PC-9 (cell line): ENCODE measurements at regions not wholly inside any gene's neighbourhood (a gene's known extent, or its start where the extent isn't known, plus 50 kb on each side); places are given as distances from the start of the nearest gene placed in this dataset.
"Not testable (repeated sequence)": the region's sequence is repeated elsewhere in the genome, so short reads cannot be mapped to it uniquely, and the experiment has no call there.

Source experiments
- BruUV-seq: library from RNA; stranded (reverse); fragments of 400-500 nt; replicated peaks from 2 replicates; lab custom pipeline; 2021; lab: Mats Ljungman, UMichigan
- CTCF ChIA-PET: fragments of 300-600 bp; sonication (Branson Sonifier 250); formaldehyde crosslinking; loops from one replicate; lab custom pipeline; 2022; ENCODE audit warnings: antibody characterized with exemption; lab: Charles Lee
- POLR2A ChIA-PET: fragments of 300-600 bp; sonication (Branson Sonifier 250); formaldehyde crosslinking; loops from one replicate; lab custom pipeline; 2022; ENCODE audit warnings: antibody characterized with exemption; ENCODE audit not compliant: unreplicated experiment; lab: Charles Lee
- DNase-seq, 2 experiments: peaks; one replicate each; pipeline versions ENCODE4 v3.0.0 to v3.0.0-alpha.2; 2015 to 2022; ENCODE audit warnings: mixed read lengths in 1 of 2
- H2AFZ ChIP-seq: fragments of 200-600 bp; sonication (generic); 2 replicates; pipeline ENCODE4 v1.8.1; 2017; ENCODE audit warnings: antibody characterized with exemption
- H3F3A ChIP-seq: fragments of 200-600 bp; sonication (generic); 2 replicates; pipeline ENCODE4 v1.8.1; 2017; ENCODE audit warnings: antibody characterized with exemption, mild to moderate bottlenecking, low read depth; ENCODE audit not compliant: insufficient read depth
- H3K27ac ChIP-seq: fragments of 200-600 bp; sonication (generic); 2 replicates; pipeline ENCODE4 v1.6.1; 2016; ENCODE audit warnings: mixed run types
- H3K27me3 ChIP-seq: fragments of 200-600 bp; sonication (generic); 2 replicates; pipeline ENCODE4 v1.6.1; 2016; ENCODE audit warnings: low read depth, mixed run types; ENCODE audit not compliant: insufficient read depth
- H3K36me3 ChIP-seq: fragments of 200-600 bp; sonication (generic); 2 replicates; pipeline ENCODE4 v1.6.1; 2016; ENCODE audit warnings: low read depth, mixed run types
- H3K4me1 ChIP-seq: fragments of 200-600 bp; sonication (generic); replicated peaks from 2 replicates; pipeline ENCODE4 v1.6.1; 2016; ENCODE audit warnings: mixed run types; ENCODE audit not compliant: insufficient read depth
- H3K4me2 ChIP-seq: fragments of 200-600 bp; sonication (generic); 2 replicates; pipeline ENCODE4 v1.6.1; 2017; ENCODE audit warnings: mixed run types
- H3K4me3 ChIP-seq: fragments of 200-600 bp; sonication (generic); 2 replicates; pipeline ENCODE4 v1.6.1; 2016; ENCODE audit warnings: mixed run types
- H3K79me2 ChIP-seq: fragments of 200-600 bp; sonication (generic); 2 replicates; pipeline ENCODE4 v1.6.1; 2017; ENCODE audit warnings: low read depth, mixed run types
- H3K9me2 ChIP-seq: fragments of 200-600 bp; sonication (generic); 2 replicates; pipeline ENCODE4 v1.8.1; 2017; ENCODE audit warnings: mild to moderate bottlenecking; ENCODE audit not compliant: insufficient read depth
- H3K9me3 ChIP-seq: fragments of 200-600 bp; sonication (generic); 2 replicates; pipeline ENCODE4 v1.8.1; 2016; ENCODE audit warnings: low read depth; ENCODE audit not compliant: insufficient read depth
- H4K20me1 ChIP-seq: fragments of 200-600 bp; sonication (generic); 2 replicates; pipeline ENCODE4 v1.8.1; 2017; ENCODE audit not compliant: insufficient read depth
- CTCF ChIP-seq: fragments of 200-600 bp; sonication (generic); conservative IDR thresholded peaks from 2 replicates; pipeline ENCODE4 v1.6.1; 2017; ENCODE audit warnings: mixed run types, antibody characterized with exemption, mild to moderate bottlenecking, moderate library complexity
- EZH2 ChIP-seq: fragments of 200-600 bp; sonication (generic); IDR thresholded peaks from 2 replicates; pipeline ENCODE4 v1.8.0; 2017; ENCODE audit warnings: antibody characterized with exemption, low read depth
- intact Hi-C: fragments of 100-400 bp; cut with micrococcal nuclease; formaldehyde crosslinking; loops from one replicate; pipeline ENCODE4 v1.10.0; 2022; ENCODE audit not compliant: unreplicated experiment

- Histone ChIP-seq H4K20me1 (no peaks in the 10 kb centered on the region), H3K4me2 (no peak overlapping the region), H3K27me3 (no peaks in the 10 kb centered on the region), H3K4me3 (no peak overlapping the region), H3K27ac (no peak overlapping the region), H2AFZ (no peak overlapping the region), H3K36me3 (no peaks in the 10 kb centered on the region), H3K79me2 (no peaks in the 10 kb centered on the region), H3F3A (no peaks in the 10 kb centered on the region), H3K4me1 (no peaks in the 10 kb centered on the region), H3K9me3 (no peaks in the 10 kb centered on the region), H3K9me2 (no peaks in the 10 kb centered on the region)
- TF ChIP-seq CTCF, result no peak
- TF ChIP-seq EZH2, result no peak
- intact Hi-C loops, result no loop called here
- DNase-seq, result no peak
- CTCF ChIA-PET, result no interaction called here
- POLR2A ChIA-PET, result no interaction called here
- no TSS peak for BruUV-seq
Measured at GRCh38 chr2:83261591-83262136, 1197.4 kb downstream of the SUCLG1 start.

- no peaks in the 10 kb centered on the region for H3K9me3 ChIP-seq
- no peaks in the 10 kb centered on the region for H3K36me3 ChIP-seq
- DNase-seq, result no peak
- H2AFZ ChIP-seq, result no peak overlapping the region
- no peaks in the 10 kb centered on the region for H3K79me2 ChIP-seq
- H3K4me3 ChIP-seq, result no peak overlapping the region
- H3K4me1 ChIP-seq, result no peaks in the 10 kb centered on the region
- H3K27me3 ChIP-seq, result no peaks in the 10 kb centered on the region
- H4K20me1 ChIP-seq, result no peaks in the 10 kb centered on the region
- POLR2A ChIA-PET, result no interaction called here
- H3K9me2 ChIP-seq, result no peaks in the 10 kb centered on the region
- H3K27ac ChIP-seq, result no peak overlapping the region
- H3F3A ChIP-seq, result no peaks in the 10 kb centered on the region
- CTCF ChIA-PET, result no interaction called here
- no peak for TF ChIP-seq CTCF
- no peak for TF ChIP-seq EZH2
- no TSS peak for BruUV-seq
- intact Hi-C loops, result no loop called here
- no peak overlapping the region for H3K4me2 ChIP-seq
Measured at GRCh38 chr2:83253848-83254247, 1205.2 kb downstream of the SUCLG1 start.

GRCh38 chr2:83251321-83251872 lies 1207.7 kb downstream of the SUCLG1 start:
- Histone ChIP-seq H3K27me3 (no peaks in the 10 kb centered on the region), H3K9me2 (no peaks in the 10 kb centered on the region), H3F3A (no peaks in the 10 kb centered on the region), H3K9me3 (no peaks in the 10 kb centered on the region), H3K4me3 (no peak overlapping the region), H3K27ac (no peak overlapping the region), H3K4me2 (no peak overlapping the region), H3K79me2 (no peaks in the 10 kb centered on the region), H3K4me1 (no peaks in the 10 kb centered on the region), H3K36me3 (no peaks in the 10 kb centered on the region), H4K20me1 (no peaks in the 10 kb centered on the region), H2AFZ (no peak overlapping the region)
- ChIA-PET CTCF (no interaction called here), POLR2A (no interaction called here)
- TF ChIP-seq CTCF, result no peak
- no peak for TF ChIP-seq EZH2
- DNase-seq, result no peak
- intact Hi-C loops, result no loop called here
- no TSS peak for BruUV-seq

- H3K27ac ChIP-seq, POLR2A ChIA-PET, H3K9me3 ChIP-seq, CTCF ChIA-PET, H3K79me2 ChIP-seq, H2AFZ ChIP-seq, intact Hi-C loops, BruUV-seq, DNase-seq, H3K4me2 ChIP-seq, H3K4me1 ChIP-seq, H4K20me1 ChIP-seq, H3K4me3 ChIP-seq, H3K27me3 ChIP-seq, H3F3A ChIP-seq, H3K9me2 ChIP-seq, H3K36me3 ChIP-seq: not testable (repeated sequence)
Measured at GRCh38 chr2:83245806-83246537, 1213.1 kb downstream of the SUCLG1 start.
